ENCODE measurements at regions not wholly inside any gene's neighbourhood (a gene's known extent, or its start where the extent isn't known, plus 50 kb on each side); places are given as distances from the start of the nearest gene placed in this dataset.

- TF ChIP-seq POLR2A (IDR thresholded peaks at IDR 0.05; ENCODE audit: borderline replicate concordance, extremely low read depth, insufficient read depth, insufficient read length) (no peak), TCF7L2 (IDR thresholded peaks at IDR 0.05; ENCODE audit: borderline replicate concordance, extremely low read depth, insufficient read depth, insufficient read length) (no peak), ATF3 (IDR thresholded peaks at IDR 0.05) (no peak)
- TF ChIP-seq, protein P1, sequence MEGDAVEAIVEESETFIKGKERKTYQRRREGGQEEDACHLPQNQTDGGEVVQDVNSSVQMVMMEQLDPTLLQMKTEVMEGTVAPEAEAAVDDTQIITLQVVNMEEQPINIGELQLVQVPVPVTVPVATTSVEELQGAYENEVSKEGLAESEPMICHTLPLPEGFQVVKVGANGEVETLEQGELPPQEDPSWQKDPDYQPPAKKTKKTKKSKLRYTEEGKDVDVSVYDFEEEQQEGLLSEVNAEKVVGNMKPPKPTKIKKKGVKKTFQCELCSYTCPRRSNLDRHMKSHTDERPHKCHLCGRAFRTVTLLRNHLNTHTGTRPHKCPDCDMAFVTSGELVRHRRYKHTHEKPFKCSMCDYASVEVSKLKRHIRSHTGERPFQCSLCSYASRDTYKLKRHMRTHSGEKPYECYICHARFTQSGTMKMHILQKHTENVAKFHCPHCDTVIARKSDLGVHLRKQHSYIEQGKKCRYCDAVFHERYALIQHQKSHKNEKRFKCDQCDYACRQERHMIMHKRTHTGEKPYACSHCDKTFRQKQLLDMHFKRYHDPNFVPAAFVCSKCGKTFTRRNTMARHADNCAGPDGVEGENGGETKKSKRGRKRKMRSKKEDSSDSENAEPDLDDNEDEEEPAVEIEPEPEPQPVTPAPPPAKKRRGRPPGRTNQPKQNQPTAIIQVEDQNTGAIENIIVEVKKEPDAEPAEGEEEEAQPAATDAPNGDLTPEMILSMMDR (IDR thresholded peaks at IDR 0.05 in 2 of 3, conservative IDR thresholded peaks at IDR 0.05 in 1 of 3; ENCODE audit: borderline replicate concordance in 1 of 3, insufficient read depth in 1 of 3, low read depth in 2 of 3, low read length in 2 of 3): no peak
- TF ChIP-seq, protein P2, sequence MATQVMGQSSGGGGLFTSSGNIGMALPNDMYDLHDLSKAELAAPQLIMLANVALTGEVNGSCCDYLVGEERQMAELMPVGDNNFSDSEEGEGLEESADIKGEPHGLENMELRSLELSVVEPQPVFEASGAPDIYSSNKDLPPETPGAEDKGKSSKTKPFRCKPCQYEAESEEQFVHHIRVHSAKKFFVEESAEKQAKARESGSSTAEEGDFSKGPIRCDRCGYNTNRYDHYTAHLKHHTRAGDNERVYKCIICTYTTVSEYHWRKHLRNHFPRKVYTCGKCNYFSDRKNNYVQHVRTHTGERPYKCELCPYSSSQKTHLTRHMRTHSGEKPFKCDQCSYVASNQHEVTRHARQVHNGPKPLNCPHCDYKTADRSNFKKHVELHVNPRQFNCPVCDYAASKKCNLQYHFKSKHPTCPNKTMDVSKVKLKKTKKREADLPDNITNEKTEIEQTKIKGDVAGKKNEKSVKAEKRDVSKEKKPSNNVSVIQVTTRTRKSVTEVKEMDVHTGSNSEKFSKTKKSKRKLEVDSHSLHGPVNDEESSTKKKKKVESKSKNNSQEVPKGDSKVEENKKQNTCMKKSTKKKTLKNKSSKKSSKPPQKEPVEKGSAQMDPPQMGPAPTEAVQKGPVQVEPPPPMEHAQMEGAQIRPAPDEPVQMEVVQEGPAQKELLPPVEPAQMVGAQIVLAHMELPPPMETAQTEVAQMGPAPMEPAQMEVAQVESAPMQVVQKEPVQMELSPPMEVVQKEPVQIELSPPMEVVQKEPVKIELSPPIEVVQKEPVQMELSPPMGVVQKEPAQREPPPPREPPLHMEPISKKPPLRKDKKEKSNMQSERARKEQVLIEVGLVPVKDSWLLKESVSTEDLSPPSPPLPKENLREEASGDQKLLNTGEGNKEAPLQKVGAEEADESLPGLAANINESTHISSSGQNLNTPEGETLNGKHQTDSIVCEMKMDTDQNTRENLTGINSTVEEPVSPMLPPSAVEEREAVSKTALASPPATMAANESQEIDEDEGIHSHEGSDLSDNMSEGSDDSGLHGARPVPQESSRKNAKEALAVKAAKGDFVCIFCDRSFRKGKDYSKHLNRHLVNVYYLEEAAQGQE (IDR thresholded peaks at IDR 0.05; ENCODE audit: low read depth): no peak
Observed at GRCh38 chr2:196431076-196431475, 208.4 kb upstream of the CCDC150 start.

Measured in HCT116 (cell line).